Mesothelial cell of epicardium (in vitro differentiated cells): ENCODE measurements at regions not wholly inside any gene's neighbourhood (a gene's known extent, or its start where the extent isn't known, plus 50 kb on each side); places are given as distances from the start of the nearest gene placed in this dataset.

Experiments used
- DNase-seq, 2 experiments: peaks; one replicate each; pipeline ENCODE4 v3.0.0; 2021; ENCODE audit warnings: low spot score in 2 of 2; ENCODE audit not compliant: unreplicated experiment in 2 of 2
- H3K27ac Mint-ChIP-seq: 2 replicates; pipeline ENCODE4 v1.8.0; 2021; ENCODE audit warnings: mixed read lengths
- H3K27me3 Mint-ChIP-seq: 2 replicates; pipeline ENCODE4 v1.8.0; 2021; ENCODE audit warnings: low read depth, mixed read lengths
- H3K36me3 Mint-ChIP-seq: 2 replicates; pipeline ENCODE4 v1.8.0; 2021; ENCODE audit warnings: mixed read lengths
- H3K4me1 Mint-ChIP-seq: 2 replicates; pipeline ENCODE4 v1.8.0; 2021; ENCODE audit warnings: mixed read lengths
- H3K4me3 Mint-ChIP-seq: 2 replicates; pipeline ENCODE4 v1.8.0; 2021; ENCODE audit warnings: mild to moderate bottlenecking, moderate library complexity, mixed read lengths
- H3K9me3 Mint-ChIP-seq: 2 replicates; pipeline ENCODE4 v1.8.0; 2021; ENCODE audit warnings: mixed read lengths
- CTCF ChIP-seq: fragments of 200-600 bp; sonication (generic); IDR thresholded peaks from one replicate; pipeline ENCODE4 v1.5.0; 2021; ENCODE audit warnings: antibody characterized with exemption; ENCODE audit not compliant: unreplicated experiment

- H3K9me3 Mint-ChIP-seq: peaks cover 13% of the 10 kb centered on the region
- no peak overlapping the region for H3K27ac Mint-ChIP-seq
- H3K4me1 Mint-ChIP-seq: no peaks in the 10 kb centered on the region
- H3K36me3 Mint-ChIP-seq: no peaks in the 10 kb centered on the region
- H3K4me3 Mint-ChIP-seq: no peak overlapping the region
- DNase-seq: no peak
- no peak for TF ChIP-seq CTCF
- no peaks in the 10 kb centered on the region for H3K27me3 Mint-ChIP-seq
Measured at GRCh38 chr10:16182144-16182543, 254.7 kb upstream of the PTER start.

- Mint-ChIP-seq H3K36me3 (no peaks in the 10 kb centered on the region), H3K27me3 (no peaks in the 10 kb centered on the region), H3K4me1 (no peaks in the 10 kb centered on the region), H3K9me3 (peaks cover 10% of the 10 kb centered on the region), H3K4me3 (no peak overlapping the region), H3K27ac (no peak overlapping the region)
- TF ChIP-seq CTCF: no peak
- DNase-seq: no peak
Measured at GRCh38 chr10:16182688-16183087, 254.1 kb upstream of the PTER start.

GRCh38 chr10:16184096-16184597 lies 252.7 kb upstream of the PTER start:
- no peaks in the 10 kb centered on the region for H3K36me3 Mint-ChIP-seq
- no peak for TF ChIP-seq CTCF
- DNase-seq: no peak
- no peak overlapping the region for H3K27ac Mint-ChIP-seq
- no peaks in the 10 kb centered on the region for H3K4me1 Mint-ChIP-seq
- H3K4me3 Mint-ChIP-seq: no peak overlapping the region
- H3K9me3 Mint-ChIP-seq: no peaks in the 10 kb centered on the region
- no peaks in the 10 kb centered on the region for H3K27me3 Mint-ChIP-seq

GRCh38 chr10:16184906-16185305 lies 251.9 kb upstream of the PTER start:
- no peak for DNase-seq
- H3K27me3 Mint-ChIP-seq: no peaks in the 10 kb centered on the region
- no peaks in the 10 kb centered on the region for H3K4me1 Mint-ChIP-seq
- no peak for TF ChIP-seq CTCF
- no peak overlapping the region for H3K27ac Mint-ChIP-seq
- no peaks in the 10 kb centered on the region for H3K36me3 Mint-ChIP-seq
- no peak overlapping the region for H3K4me3 Mint-ChIP-seq
- no peaks in the 10 kb centered on the region for H3K9me3 Mint-ChIP-seq

- no peak overlapping the region for H3K4me3 Mint-ChIP-seq
- no peak overlapping the region for H3K27ac Mint-ChIP-seq
- no peaks in the 10 kb centered on the region for H3K4me1 Mint-ChIP-seq
- peaks cover 2% of the 10 kb centered on the region for H3K9me3 Mint-ChIP-seq
- no peak for TF ChIP-seq CTCF
- DNase-seq: no peak
- H3K36me3 Mint-ChIP-seq: no peaks in the 10 kb centered on the region
- no peaks in the 10 kb centered on the region for H3K27me3 Mint-ChIP-seq
Measured at GRCh38 chr10:16186564-16186963, 250.2 kb upstream of the PTER start.

- no peaks in the 10 kb centered on the region for H3K4me1 Mint-ChIP-seq
- no peaks in the 10 kb centered on the region for H3K27me3 Mint-ChIP-seq
- H3K4me3 Mint-ChIP-seq: no peak overlapping the region
Measured at GRCh38 chr10:16187161-16187560, 249.6 kb upstream of the PTER start.

More at GRCh38 chr10:16187161-16187560, 249.6 kb upstream of the PTER start:
- DNase-seq: no peak
- no peak overlapping the region for H3K27ac Mint-ChIP-seq
- peaks cover 4% of the 10 kb centered on the region for H3K9me3 Mint-ChIP-seq
- no peak for TF ChIP-seq CTCF
- H3K36me3 Mint-ChIP-seq: no peaks in the 10 kb centered on the region
